Type B pancreatic cell (in vitro differentiated cells): ENCODE measurements at regions not wholly inside any gene's neighbourhood (a gene's known extent, or its start where the extent isn't known, plus 50 kb on each side); places are given as distances from the start of the nearest gene placed in this dataset.

Source experiments
- DNase-seq: peaks from one replicate; pipeline ENCODE4 v3.0.0; 2021; ENCODE audit warnings: mixed read lengths; ENCODE audit not compliant: unreplicated experiment; ENCODE audit errors: extremely low spot score
- H3K27ac Mint-ChIP-seq: 2 replicates; pipeline ENCODE4 v1.8.0; 2021; ENCODE audit warnings: mild to moderate bottlenecking, mixed read lengths
- H3K27me3 Mint-ChIP-seq: 2 replicates; pipeline ENCODE4 v1.8.0; 2021; ENCODE audit warnings: mixed read lengths
- H3K36me3 Mint-ChIP-seq: 2 replicates; pipeline ENCODE4 v1.8.0; 2021; ENCODE audit warnings: mixed read lengths
- H3K4me1 Mint-ChIP-seq: one replicate; pipeline ENCODE4 v1.8.0; 2021; ENCODE audit warnings: mixed read lengths; ENCODE audit not compliant: unreplicated experiment
- H3K4me3 Mint-ChIP-seq: 2 replicates; pipeline ENCODE4 v1.8.0; 2021; ENCODE audit warnings: mild to moderate bottlenecking, mixed read lengths
- H3K9me3 Mint-ChIP-seq: 2 replicates; pipeline ENCODE4 v1.8.0; 2021; ENCODE audit warnings: mixed read lengths
- TF ChIP-seq, protein P1 (sequence below): fragments of 200-600 bp; sonication (generic); conservative IDR thresholded peaks from 2 replicates; pipeline ENCODE4 v1.5.0; 2021; ENCODE audit warnings: antibody characterized with exemption, mild to moderate bottlenecking

DNA sequence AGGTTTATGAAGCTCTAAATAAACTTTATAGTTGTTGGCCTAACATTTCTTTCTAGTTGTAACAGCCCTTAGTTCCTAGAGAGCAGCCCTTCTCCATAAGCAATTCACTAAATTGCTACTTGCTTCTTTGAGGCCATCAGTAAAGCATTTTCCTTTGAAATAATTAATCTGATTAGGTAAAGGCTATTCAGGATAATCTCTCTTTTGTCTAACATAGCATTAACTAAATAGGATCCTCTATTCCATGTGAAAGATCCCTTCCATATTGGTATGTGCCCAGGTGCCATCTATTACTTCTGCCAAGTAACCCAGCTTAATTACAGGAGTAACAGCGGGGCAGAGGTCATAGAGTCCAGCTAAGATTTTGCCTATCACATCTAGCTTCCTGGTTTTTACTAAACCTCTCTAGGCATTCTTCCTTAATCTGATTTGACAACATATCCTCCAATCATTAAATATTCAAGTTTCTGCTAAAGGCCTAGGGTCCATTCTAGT lies 1408.0 kb downstream of the PCDH18 start:
- DNase-seq = no peak
- no peak overlapping the region for H3K27ac Mint-ChIP-seq
- H3K4me1 Mint-ChIP-seq = no peaks in the 10 kb centered on the region
- TF ChIP-seq, protein P1, sequence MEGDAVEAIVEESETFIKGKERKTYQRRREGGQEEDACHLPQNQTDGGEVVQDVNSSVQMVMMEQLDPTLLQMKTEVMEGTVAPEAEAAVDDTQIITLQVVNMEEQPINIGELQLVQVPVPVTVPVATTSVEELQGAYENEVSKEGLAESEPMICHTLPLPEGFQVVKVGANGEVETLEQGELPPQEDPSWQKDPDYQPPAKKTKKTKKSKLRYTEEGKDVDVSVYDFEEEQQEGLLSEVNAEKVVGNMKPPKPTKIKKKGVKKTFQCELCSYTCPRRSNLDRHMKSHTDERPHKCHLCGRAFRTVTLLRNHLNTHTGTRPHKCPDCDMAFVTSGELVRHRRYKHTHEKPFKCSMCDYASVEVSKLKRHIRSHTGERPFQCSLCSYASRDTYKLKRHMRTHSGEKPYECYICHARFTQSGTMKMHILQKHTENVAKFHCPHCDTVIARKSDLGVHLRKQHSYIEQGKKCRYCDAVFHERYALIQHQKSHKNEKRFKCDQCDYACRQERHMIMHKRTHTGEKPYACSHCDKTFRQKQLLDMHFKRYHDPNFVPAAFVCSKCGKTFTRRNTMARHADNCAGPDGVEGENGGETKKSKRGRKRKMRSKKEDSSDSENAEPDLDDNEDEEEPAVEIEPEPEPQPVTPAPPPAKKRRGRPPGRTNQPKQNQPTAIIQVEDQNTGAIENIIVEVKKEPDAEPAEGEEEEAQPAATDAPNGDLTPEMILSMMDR = no peak
- H3K27me3 Mint-ChIP-seq = no peaks in the 10 kb centered on the region
- H3K4me3 Mint-ChIP-seq = no peak overlapping the region
- H3K9me3 Mint-ChIP-seq = no peaks in the 10 kb centered on the region
- no peaks in the 10 kb centered on the region for H3K36me3 Mint-ChIP-seq

DNA sequence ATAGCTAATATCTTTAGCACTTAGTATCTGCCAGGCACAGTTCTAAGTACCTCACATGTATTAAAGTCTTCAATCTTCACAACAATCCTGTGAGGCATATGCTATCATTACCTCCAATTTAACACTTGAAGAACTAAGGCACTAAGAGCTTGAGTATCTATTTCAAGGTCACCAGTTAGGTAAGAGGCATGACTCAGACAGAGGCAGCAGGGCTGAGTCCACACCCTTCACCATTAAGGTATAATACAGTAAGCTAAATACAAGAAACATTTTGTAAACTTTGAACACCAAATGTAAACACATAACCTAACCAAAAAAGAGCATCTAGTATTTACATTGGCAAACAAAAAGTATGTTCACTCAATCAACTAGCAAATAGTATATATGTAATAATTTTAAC lies 1410.9 kb downstream of the PCDH18 start:
- Mint-ChIP-seq H3K27me3 (no peaks in the 10 kb centered on the region), H3K4me3 (no peak overlapping the region), H3K9me3 (no peaks in the 10 kb centered on the region), H3K4me1 (no peaks in the 10 kb centered on the region), H3K27ac (no peak overlapping the region), H3K36me3 (no peaks in the 10 kb centered on the region)
- no peak for DNase-seq
- TF ChIP-seq, protein P1 = no peak

DNA sequence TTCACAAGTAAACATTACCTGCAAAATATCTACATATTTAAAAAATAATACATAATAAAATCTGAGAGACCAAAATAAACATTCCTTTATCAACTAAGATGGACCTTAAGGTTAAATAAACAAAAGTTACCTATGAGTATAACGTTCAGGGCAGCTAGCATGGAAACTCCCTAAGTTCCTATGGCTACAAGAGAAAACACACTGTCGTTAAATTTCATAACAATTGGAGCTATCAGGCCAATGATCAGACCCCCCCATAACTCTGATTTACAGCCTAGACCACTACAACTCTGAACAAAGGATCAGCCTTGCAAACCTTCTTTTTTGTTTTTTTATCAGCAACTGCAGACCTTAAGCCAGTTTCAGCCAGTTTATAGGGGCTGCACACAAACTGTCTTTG lies 1418.4 kb downstream of the PCDH18 start:
- H3K4me1 Mint-ChIP-seq = no peaks in the 10 kb centered on the region
- H3K9me3 Mint-ChIP-seq = no peaks in the 10 kb centered on the region
- TF ChIP-seq, protein P1 = no peak
- no peaks in the 10 kb centered on the region for H3K36me3 Mint-ChIP-seq
- no peak overlapping the region for H3K4me3 Mint-ChIP-seq
- no peaks in the 10 kb centered on the region for H3K27me3 Mint-ChIP-seq
- DNase-seq = no peak
- H3K27ac Mint-ChIP-seq = no peak overlapping the region

DNA sequence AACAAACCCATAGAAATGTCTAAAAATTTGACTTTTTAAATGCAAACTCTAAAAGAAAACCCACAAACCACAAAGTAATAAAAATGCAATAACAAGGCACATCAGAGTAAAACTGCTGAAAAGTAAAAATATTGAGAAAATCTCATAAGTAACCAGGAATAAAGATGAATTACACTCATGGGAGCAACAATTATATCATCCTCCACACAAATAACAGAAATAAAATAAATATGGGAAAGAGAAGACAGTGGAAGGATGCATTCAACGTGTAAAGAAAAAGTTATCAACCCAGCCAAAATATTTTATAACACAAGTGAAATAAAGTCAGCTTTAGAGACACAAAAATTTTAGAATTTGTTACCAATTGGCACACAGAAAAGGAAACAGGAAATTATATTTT lies 1420.2 kb downstream of the PCDH18 start:
- H3K27me3 Mint-ChIP-seq = no peaks in the 10 kb centered on the region
- TF ChIP-seq, protein P1 = no peak
- H3K4me3 Mint-ChIP-seq = no peak overlapping the region
- no peak overlapping the region for H3K27ac Mint-ChIP-seq
- no peak for DNase-seq
- H3K36me3 Mint-ChIP-seq = no peaks in the 10 kb centered on the region
- H3K4me1 Mint-ChIP-seq = no peaks in the 10 kb centered on the region
- no peaks in the 10 kb centered on the region for H3K9me3 Mint-ChIP-seq

DNA sequence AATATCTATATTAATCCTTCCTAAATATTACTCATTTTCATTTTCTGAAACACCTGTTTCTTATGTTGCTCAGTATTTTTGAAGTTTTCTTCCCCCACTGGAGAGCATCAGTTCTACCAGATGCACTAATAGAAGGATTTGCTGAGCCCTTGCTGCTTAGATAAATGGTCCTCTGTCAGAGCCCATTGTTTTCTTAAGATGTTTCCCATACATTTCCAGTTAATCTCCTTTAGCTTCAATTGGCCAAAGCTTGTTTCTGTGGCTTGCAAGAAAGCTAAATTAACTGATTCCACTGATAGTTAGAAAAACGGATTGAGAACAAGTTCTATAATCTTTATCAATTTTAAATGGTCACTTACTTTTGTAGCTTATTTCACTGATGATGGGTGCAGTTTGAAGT lies 1425.5 kb downstream of the PCDH18 start:
- Mint-ChIP-seq H3K27ac (no peak overlapping the region), H3K4me3 (no peak overlapping the region), H3K36me3 (no peaks in the 10 kb centered on the region), H3K27me3 (no peaks in the 10 kb centered on the region), H3K4me1 (peaks cover 5% of the 10 kb centered on the region), H3K9me3 (no peaks in the 10 kb centered on the region)
- no peak for DNase-seq
- TF ChIP-seq, protein P1 = no peak

DNA sequence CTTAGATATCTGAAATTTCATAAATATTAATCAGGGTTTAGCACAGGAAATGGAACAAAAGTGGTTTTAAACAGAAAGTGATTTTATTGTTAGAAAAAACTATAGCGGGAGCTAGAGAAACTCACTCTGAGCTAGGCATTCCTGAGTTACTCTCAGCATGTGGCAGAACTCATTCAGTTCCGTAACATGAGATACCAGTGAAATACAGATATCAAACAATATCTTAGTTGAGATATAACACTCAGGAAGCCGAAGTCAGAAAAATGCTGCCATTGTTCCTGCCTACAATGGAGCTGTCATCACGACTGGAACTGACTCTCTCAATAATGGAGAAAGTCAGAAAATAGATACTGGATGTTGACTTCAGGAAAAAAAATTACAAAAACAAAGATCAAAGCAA lies 1428.7 kb downstream of the PCDH18 start:
- no peak overlapping the region for H3K27ac Mint-ChIP-seq
- H3K27me3 Mint-ChIP-seq = no peaks in the 10 kb centered on the region
- TF ChIP-seq, protein P1 = no peak
- no peaks in the 10 kb centered on the region for H3K36me3 Mint-ChIP-seq
- H3K4me1 Mint-ChIP-seq = peaks cover 5% of the 10 kb centered on the region
- no peak overlapping the region for H3K4me3 Mint-ChIP-seq
- H3K9me3 Mint-ChIP-seq = no peaks in the 10 kb centered on the region
- DNase-seq = no peak
